Urothelium cell line (cell line): ENCODE measurements at regions not wholly inside any gene's neighbourhood (a gene's known extent, or its start where the extent isn't known, plus 50 kb on each side); places are given as distances from the start of the nearest gene placed in this dataset.
A peak's percentile ranks its signal among the peaks of the same experiment; 100 is the strongest.
"Not testable (repeated sequence)": the region's sequence is repeated elsewhere in the genome, so short reads cannot be mapped to it uniquely, and the experiment has no call there.

ENCODE experiments used
- DNase-seq: peaks from one replicate; pipeline ENCODE4 v3.0.0; 2011; ENCODE audit warnings: low spot score, mixed read lengths
- FAIRE-seq: peaks from 2 replicates; lab custom pipeline; 2011; peaks lifted over from hg19 to GRCh38; lab: Jason Lieb, UNC

DNA sequence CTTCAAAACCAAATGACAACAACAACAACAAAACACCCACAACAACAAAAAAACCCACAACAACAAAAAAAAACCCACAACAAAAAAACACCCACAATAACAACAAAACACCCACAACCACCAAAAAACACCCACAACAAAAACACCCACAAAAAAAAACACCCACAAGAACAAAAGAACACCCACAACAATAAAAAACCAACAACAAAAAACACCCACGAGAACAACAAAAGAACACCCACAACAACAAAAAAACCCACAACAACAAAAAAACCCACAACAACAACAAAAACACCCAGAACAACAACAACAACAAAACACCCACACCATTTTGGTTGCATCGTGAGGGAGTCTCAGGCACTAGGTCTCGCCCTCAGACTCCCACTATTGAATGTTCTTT lies 117.8 kb downstream of the C16orf95 start:
- DNase-seq (no peak), FAIRE-seq (no peak)

- DNase-seq: no peak
- FAIRE-seq: no peak
These were observed 117.3 kb downstream of the C16orf95 start for GRCh38 chr16:87199901-87200300.

DNA sequence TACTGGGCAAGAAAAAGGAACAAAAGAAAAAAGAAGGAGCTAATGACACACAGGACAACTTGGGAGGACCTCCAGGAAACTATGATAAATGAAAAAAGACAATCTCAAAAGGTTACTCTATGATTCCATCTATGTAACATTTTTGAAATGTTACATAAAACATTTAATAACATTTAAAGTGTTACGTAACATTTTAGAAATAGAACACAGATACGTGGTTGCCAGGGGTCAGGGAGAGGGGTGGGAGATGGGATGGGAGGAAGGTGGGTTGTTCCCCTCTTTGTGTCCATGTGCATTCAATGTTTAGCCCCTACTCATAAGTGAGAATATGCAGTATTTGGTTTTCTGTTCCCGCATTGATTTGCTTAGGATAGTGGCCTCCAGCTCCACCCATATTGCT lies 116.6 kb downstream of the C16orf95 start:
- DNase-seq (no peak), FAIRE-seq (peak; percentile 17)

- FAIRE-seq (no peak), DNase-seq (peak; percentile 93)
These were observed 116.1 kb downstream of the C16orf95 start for GRCh38 chr16:87201052-87201451.

GRCh38 chr16:87201790-87202189 lies 115.4 kb downstream of the C16orf95 start:
- FAIRE-seq (no peak), DNase-seq (no peak)

- no peak for FAIRE-seq
- DNase-seq: no peak
These were observed 114.8 kb downstream of the C16orf95 start for GRCh38 chr16:87202346-87202745.

DNA sequence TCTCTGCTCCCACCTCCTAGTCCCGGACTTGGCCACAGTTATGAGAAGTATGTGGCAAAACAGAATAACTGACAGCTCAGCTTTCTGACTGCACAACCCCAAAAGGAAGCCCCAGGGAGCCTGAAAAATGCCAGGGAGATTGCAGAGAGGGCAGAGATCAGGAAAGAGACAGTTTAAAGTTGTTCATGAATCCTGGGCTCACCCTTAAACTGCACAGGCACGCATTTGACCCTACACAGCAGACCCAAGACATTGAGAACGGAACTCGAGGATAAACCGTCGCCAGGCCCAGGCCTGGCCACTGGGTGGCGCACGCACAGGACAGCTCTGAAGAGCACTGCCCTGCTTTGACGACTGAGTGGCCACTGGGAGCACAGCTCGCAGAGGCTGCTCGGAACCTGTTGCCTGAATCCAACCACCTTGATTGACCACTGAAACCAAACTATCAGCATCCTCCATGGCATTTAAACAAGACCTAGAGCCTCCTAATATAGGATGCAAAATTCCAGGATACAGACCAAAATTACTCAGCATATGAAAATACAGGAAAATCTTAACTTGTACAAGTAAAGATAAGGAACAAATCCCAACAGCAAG lies 114.0 kb downstream of the C16orf95 start:
- FAIRE-seq (no peak), DNase-seq (peak; percentile 89)

DNA sequence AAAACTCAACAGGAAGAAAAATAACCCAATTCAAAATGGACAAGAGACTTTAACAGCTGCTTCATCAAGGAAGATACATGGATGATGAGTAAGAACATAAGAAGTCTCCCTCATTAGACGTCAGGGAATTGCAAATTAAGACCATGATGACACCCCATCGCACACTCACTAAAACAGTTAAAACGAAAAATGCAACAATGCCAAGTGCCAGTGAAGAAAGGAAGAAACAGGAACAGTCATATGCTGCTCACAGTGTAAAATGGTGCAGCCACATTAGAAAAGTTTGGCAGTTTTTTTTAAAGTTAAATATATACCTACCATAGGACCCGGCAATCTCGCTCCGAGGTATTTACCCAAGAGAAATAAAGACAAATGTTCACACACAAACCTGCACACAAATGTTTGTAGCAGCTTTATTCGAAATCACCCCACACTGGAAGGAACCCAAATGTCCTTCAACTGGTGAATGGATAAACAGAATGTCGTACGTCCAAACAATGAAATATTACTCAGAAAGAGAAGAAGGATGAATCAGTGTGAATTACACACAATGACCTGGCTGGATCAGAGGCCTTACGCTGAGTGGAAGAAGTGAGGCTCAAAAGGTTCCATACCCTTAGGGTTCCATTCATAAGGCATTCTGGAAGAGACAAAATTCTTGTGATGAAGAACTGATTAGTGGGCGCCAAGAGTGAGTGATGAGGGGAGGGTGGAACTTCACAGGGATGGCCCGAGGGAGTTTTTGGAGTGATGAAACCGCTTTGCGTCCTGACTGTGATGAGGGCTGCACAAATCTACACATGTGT lies 110.3 kb downstream of the C16orf95 start:
- peak; percentile 17 for FAIRE-seq
- no peak for DNase-seq

GRCh38 chr16:87207509-87207908 lies 109.7 kb downstream of the C16orf95 start:
- no peak for FAIRE-seq
- no peak for DNase-seq

DNA sequence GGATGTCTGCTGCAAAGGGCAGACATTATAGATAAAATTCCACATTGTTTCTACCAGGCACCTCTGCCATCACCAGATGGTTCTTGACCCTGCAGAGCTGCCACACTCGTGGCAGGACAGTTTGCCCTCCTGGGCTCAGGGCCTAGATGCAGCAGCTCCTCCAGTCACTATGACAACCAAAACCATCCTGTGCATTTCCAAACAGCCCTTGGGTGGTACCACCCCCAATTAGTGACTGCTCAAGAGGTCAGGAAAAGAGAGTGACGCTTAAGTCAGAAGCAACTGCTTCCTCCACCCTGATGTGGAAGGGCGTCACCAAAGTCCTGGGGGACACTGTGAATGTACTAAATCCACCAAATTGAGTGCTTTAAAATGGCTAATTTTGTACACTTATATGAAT lies 109.2 kb downstream of the C16orf95 start:
- DNase-seq: no peak
- no peak for FAIRE-seq

- not testable (repeated sequence) for FAIRE-seq, DNase-seq
These were observed 108.2 kb downstream of the C16orf95 start for GRCh38 chr16:87208968-87209367.

- peak; percentile 100 for FAIRE-seq
- no peak for DNase-seq
These were observed 107.2 kb downstream of the C16orf95 start for GRCh38 chr16:87209808-87210512.

GRCh38 chr16:87210894-87211293 lies 106.3 kb downstream of the C16orf95 start:
- no peak for DNase-seq
- FAIRE-seq: no peak

DNA sequence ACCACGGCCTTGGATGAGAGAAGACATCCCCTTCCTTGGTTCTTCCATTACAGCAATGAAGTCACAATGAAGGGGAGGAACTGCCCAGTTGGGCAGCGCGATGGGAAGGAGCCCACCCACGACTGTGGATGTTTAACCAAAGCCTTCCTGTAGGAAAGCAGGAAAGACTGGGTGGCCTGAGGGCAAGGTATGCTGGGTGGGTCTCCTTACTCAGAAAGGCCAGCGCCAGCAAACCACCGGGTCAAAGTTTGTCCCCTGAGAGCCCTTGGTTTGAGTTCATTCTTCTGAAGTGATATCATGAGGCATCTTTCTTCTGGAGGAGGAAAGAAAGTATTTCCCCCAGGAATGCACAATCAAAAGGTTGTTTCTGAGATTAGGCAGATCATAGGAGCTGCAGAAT lies 105.2 kb downstream of the C16orf95 start:
- FAIRE-seq (no peak), DNase-seq (no peak)

DNA sequence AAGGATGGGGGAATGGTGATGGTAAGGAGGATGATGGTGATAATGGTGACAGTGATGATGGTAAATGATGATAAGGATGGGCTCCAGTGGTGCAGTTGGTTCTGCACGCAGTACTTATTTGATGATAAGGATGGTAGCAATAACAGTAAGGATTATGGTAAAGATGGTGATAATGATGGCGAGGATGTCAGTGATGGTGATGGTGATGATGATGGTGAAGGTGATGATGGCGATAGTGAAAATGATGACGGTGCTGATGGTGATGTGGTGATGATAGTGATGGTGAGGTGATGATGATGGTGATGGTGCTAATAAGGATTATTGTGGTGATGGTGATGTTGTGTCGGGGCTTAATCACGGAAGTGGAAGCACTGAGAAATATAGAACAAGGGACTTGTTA lies 103.7 kb downstream of the C16orf95 start:
- DNase-seq: no peak
- FAIRE-seq: peak; percentile 63

GRCh38 chr16:87216148-87216840 lies 100.9 kb downstream of the C16orf95 start:
- FAIRE-seq (peak; percentile 67), DNase-seq (no peak)

- FAIRE-seq: no peak
- no peak for DNase-seq
These were observed 100.3 kb downstream of the C16orf95 start for GRCh38 chr16:87216841-87217275.

DNA sequence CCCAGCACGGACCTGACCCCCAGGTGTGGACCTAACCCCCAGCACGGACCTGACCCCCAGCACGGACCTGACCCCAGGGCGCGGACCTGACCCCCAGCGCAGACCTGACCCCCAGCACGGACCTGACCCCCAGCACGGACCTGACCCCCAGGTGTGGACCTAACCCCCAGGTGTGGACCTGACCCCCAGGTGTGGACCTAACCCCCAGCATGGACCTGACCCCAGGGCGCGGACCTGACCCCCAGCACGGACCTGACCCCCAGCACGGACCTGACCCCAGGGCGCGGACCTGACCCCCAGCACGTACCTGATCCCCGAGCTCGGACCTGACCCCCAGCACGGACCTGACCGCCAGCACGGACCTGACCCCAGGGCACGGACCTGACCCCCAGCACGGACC lies 99.4 kb downstream of the C16orf95 start:
- FAIRE-seq, DNase-seq: not testable (repeated sequence)

DNA sequence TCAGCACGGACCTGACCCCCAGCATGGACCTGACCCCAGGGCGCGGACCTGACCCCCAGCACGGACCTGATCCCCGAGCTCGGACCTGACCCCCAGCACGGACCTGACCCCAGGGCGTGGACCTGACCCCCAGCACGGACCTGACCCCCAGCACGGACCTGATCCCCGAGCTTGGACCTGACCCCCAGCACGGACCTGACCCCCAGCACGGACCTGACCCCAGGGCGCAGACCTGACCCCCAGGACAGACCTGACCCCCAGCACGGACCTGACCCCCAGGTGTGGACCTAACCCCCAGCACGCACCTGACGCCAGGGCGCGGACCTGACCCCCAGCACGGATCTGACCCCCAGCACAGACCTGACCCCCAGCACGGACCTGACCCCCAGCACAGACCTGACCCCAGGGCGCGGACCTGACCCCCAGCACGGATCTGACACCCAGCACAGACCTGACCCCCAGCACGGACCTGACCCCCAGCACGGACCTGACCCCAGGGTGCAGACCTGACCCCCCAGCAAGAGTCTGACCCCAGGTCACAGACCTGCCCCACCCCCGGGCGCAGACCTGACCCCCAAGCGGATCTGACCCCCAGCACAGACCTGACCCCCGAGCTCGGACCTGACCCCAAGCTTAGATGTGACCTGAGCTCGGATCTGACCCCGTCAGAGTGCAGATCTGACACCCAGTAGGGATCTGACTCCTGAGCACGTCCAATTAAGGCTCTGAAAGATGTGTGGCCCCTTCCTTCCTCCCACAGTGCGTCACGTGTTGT lies 98.7 kb downstream of the C16orf95 start:
- no peak for DNase-seq

DNA sequence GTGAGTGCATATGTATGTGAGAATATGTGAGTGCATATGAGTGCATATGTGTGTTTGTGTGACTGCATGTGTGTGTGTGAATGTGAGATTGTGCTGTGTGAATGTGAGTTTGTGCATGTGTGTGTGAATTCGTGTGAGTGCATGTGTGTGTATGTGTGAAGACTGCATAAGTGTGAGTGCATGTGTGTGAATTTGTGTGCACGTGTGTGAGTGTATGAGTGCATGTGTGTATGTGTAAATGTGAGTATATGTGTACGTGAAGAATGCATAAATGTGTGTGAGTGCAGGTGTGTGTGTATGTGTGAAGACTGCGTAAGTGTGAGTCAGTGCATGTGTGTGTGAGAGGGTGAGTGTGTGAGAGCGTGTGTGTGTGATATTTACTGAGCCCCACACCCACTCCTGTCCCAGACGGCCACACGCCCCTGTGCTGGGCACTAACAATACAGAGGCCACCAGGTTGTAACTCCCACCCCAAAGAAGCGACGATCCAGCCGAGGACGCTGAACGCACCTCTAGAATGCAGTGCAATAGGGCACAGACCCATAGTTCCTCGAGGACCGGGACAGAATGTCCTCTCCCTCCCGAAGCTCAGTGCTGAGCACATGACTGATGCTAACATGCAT lies 97.8 kb downstream of the C16orf95 start:
- no peak for DNase-seq

More for the DNA sequence above, 98.7 kb downstream of the C16orf95 start:
- no peak for FAIRE-seq

More for the DNA sequence above, 97.8 kb downstream of the C16orf95 start:
- peak; percentile 96 for FAIRE-seq
